ENCODE measurements at regions not wholly inside any gene's neighbourhood (a gene's known extent, or its start where the extent isn't known, plus 50 kb on each side); places are given as distances from the start of the nearest gene placed in this dataset.
A peak's percentile ranks its signal among the peaks of the same experiment; 100 is the strongest.
"Not testable (repeated sequence)": the region's sequence is repeated elsewhere in the genome, so short reads cannot be mapped to it uniquely, and the experiment has no call there.

GRCh38 chr17:72463287-72464102, 342.7 kb downstream of the SOX9 start:
- TF ChIP-seq, protein P1, sequence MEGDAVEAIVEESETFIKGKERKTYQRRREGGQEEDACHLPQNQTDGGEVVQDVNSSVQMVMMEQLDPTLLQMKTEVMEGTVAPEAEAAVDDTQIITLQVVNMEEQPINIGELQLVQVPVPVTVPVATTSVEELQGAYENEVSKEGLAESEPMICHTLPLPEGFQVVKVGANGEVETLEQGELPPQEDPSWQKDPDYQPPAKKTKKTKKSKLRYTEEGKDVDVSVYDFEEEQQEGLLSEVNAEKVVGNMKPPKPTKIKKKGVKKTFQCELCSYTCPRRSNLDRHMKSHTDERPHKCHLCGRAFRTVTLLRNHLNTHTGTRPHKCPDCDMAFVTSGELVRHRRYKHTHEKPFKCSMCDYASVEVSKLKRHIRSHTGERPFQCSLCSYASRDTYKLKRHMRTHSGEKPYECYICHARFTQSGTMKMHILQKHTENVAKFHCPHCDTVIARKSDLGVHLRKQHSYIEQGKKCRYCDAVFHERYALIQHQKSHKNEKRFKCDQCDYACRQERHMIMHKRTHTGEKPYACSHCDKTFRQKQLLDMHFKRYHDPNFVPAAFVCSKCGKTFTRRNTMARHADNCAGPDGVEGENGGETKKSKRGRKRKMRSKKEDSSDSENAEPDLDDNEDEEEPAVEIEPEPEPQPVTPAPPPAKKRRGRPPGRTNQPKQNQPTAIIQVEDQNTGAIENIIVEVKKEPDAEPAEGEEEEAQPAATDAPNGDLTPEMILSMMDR (IDR thresholded peaks at IDR 0.05; ENCODE audit: low read depth, low read length), result no peak
- in situ Hi-C loops (cut with HindIII; ENCODE audit: low sequenced_read_pairs), result no loop called here
- H3K4me3 ChIP-seq (ENCODE audit: low read depth, low read length), result no peak overlapping the region
- no peak for DNase-seq (ENCODE audit: low read depth, low spot score)

DNA sequence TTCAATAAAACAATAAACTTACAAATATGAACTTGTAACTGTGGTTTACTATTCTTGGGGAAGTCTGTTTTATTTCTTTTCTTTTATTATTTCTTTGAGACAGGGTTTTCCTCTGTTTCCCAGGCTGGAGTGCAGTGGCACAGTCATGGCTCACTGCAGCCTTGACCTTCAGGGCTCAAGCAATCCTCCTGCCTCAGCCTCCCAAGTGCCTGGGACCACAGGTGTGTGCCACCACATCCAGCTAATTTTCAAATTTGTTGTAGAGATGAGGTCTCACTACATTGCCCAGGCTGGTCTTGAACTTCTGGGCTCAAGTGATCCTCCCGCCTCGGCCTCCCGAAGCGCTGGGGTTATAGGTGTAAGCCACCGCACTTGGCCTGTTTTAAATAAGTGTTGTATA, 343.4 kb downstream of the SOX9 start:
- DNase-seq (ENCODE audit: low read depth, low spot score); H3K4me3 ChIP-seq (ENCODE audit: low read depth, low read length); in situ Hi-C loops (cut with HindIII; ENCODE audit: low sequenced_read_pairs): not testable (repeated sequence)

- no peak overlapping the region for H3K4me3 ChIP-seq (ENCODE audit: low read depth, low read length)
- peak; percentile 87 for DNase-seq (ENCODE audit: low read depth, low spot score)
- in situ Hi-C loops (cut with HindIII; ENCODE audit: low sequenced_read_pairs), result no loop called here
- TF ChIP-seq, protein P1 (IDR thresholded peaks at IDR 0.05; ENCODE audit: low read depth, low read length), result no peak
These were observed 344.6 kb downstream of the SOX9 start for GRCh38 chr17:72465191-72466024.

DNA sequence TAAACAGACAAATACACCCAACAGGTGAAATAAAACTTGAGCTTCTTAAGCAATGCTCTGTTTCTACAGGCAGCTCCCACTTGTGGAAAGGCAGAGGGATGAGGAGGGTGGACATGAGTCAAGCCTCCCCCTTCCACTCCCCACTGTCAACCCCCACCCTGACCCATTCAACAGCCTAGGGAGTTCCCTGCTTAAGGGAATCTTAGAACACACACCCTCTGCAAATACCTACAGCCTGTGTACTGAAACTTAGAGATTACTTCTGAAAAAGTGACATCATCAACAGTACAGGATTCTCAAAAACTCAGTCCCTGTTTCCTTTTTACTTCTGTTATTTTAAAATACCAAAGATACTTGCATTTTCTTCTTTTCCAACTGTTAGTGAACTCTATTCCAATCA, 345.4 kb downstream of the SOX9 start:
- in situ Hi-C loops (cut with HindIII; ENCODE audit: low sequenced_read_pairs), result no loop called here
- no peak overlapping the region for H3K4me3 ChIP-seq (ENCODE audit: low read depth, low read length)
- DNase-seq (ENCODE audit: low read depth, low spot score), result peak; percentile 68
- TF ChIP-seq, protein P1 (IDR thresholded peaks at IDR 0.05; ENCODE audit: low read depth, low read length), result no peak

GRCh38 chr17:72466606-72467005, 345.8 kb downstream of the SOX9 start:
- in situ Hi-C loops (cut with HindIII; ENCODE audit: low sequenced_read_pairs), result no loop called here
- TF ChIP-seq, protein P1 (IDR thresholded peaks at IDR 0.05; ENCODE audit: low read depth, low read length), result no peak
- H3K4me3 ChIP-seq (ENCODE audit: low read depth, low read length), result no peak overlapping the region

DNA sequence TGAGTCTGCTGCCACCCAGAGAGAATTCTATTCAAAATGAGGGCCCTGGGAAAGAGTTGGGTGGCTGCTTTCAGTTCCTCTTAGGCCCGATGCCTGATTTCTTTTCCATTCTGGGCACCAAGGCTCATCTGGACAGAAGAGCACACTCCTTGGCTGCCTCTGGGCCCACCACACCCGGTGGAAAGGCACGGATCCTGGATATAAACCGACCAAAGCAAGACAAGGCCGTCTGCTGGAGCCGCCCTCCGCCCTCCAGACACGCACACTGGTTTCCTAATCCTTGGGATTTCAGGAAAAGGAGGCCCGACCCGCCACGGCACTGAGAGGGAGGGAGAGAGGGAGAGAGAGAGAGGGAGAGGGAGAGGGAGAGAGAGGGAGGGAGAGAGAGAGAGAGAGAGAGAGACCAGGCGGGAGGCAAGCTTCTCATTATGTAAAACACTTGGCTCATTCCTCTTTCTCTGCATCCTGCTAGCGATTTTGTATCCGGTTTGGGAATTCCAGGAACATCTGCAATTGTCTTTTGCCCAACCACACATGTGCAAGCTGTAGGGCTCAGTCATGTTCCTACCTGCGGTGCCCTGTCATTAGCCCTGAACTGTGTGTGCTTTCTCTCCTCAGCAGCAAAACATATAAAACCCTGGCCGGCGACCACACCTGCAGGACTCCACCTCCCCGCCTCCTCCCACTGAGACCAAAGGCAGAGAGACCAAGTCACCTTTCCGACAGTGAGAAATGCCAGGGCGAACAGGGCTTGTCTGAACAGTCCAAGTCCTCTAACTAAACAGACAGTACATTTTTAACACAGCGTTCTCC, 347.2 kb downstream of the SOX9 start:
- H3K4me3 ChIP-seq (ENCODE audit: low read depth, low read length), result no peak overlapping the region
- TF ChIP-seq, protein P1 (IDR thresholded peaks at IDR 0.05; ENCODE audit: low read depth, low read length), result no peak
- in situ Hi-C loops (cut with HindIII; ENCODE audit: low sequenced_read_pairs), result no loop called here
- DNase-seq (ENCODE audit: low read depth, low spot score), result no peak

More at GRCh38 chr17:72466606-72467005, 345.8 kb downstream of the SOX9 start:
- no peak for DNase-seq (ENCODE audit: low read depth, low spot score)
